Activated naive CD8-positive, alpha-beta T cell treated with anti-CD3 and anti-CD28 coated beads, Interleukin-2, amount 50 U/mL, for 24 hours (primary cell): ENCODE measurements at regions not wholly inside any gene's neighbourhood (a gene's known extent, or its start where the extent isn't known, plus 50 kb on each side); places are given as distances from the start of the nearest gene placed in this dataset.

Experiments used
- ATAC-seq: fragments of 150-1000 bp; cut with Tn5 transposase; one replicate; pipeline ENCODE4 v1.10.0; 2021
- DNase-seq: peaks from one replicate; pipeline ENCODE4 v3.0.0; 2021
- H3K27ac Mint-ChIP-seq: one replicate; pipeline ENCODE4 v1.8.0; 2021; ENCODE audit warnings: mild to moderate bottlenecking, mixed read lengths
- H3K27me3 Mint-ChIP-seq: one replicate; pipeline ENCODE4 v1.8.0; 2021; ENCODE audit warnings: mixed read lengths
- H3K36me3 Mint-ChIP-seq: one replicate; pipeline ENCODE4 v1.8.0; 2021; ENCODE audit warnings: low read depth, mixed read lengths
- H3K4me1 Mint-ChIP-seq: one replicate; pipeline ENCODE4 v1.8.0; 2021; ENCODE audit warnings: mixed read lengths
- H3K4me3 Mint-ChIP-seq: one replicate; pipeline ENCODE4 v1.8.0; 2021; ENCODE audit warnings: mild to moderate bottlenecking, moderate library complexity, mixed read lengths
- H3K9me3 Mint-ChIP-seq: one replicate; pipeline ENCODE4 v1.8.0; 2021; ENCODE audit warnings: mixed read lengths

DNA sequence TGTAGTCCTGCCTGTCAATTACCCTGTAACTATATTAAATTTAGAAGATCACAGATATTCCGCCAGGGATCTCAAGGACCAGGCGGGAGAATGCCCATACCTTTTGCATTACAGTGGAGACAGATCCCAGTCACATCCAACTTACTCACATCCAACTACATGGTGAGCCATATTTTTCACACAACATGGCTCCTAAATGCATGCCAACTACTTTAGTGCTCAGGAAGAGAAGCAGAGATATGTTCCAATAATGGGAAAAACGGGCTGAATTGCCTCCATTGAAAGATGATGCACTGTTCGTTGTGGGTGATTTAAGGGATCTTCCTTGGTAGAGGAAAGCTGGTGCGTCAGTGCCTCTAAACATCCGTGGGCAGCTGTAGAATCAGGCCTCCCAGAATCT is 304.5 kb downstream of the CD83 start:
- Mint-ChIP-seq H3K27me3 (peaks cover 3% of the 10 kb centered on the region), H3K36me3 (peaks cover 2% of the 10 kb centered on the region), H3K4me1 (peaks cover 30% of the 10 kb centered on the region), H3K27ac (no peak overlapping the region), H3K4me3 (no peak overlapping the region), H3K9me3 (no peaks in the 10 kb centered on the region)
- no peak for DNase-seq
- no peak for ATAC-seq

DNA sequence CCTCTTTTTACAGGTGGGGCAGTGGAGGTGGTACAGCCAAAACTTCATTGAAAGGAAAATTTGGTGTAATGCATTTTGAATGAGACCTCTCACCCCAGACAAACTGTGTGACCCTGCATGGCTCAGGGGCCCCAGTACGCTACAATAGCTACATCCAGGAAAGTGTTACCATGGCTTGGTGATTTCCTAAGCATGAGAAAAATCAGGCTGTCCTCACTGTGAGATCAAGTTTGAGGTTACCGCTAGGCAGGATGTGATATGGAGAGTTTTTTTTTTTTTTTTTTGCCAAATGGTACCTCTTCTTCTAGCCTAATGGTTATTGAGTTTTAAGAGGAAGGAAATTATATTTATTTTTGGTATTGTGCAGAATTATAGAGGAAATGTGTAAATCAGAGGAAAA is 305.3 kb downstream of the CD83 start:
- no peaks in the 10 kb centered on the region for H3K9me3 Mint-ChIP-seq
- no peak for ATAC-seq
- H3K4me1 Mint-ChIP-seq = peaks cover 30% of the 10 kb centered on the region
- peaks cover 2% of the 10 kb centered on the region for H3K36me3 Mint-ChIP-seq
- no peak for DNase-seq
- no peak overlapping the region for H3K4me3 Mint-ChIP-seq
- H3K27ac Mint-ChIP-seq = no peak overlapping the region
- peaks cover 3% of the 10 kb centered on the region for H3K27me3 Mint-ChIP-seq

DNA sequence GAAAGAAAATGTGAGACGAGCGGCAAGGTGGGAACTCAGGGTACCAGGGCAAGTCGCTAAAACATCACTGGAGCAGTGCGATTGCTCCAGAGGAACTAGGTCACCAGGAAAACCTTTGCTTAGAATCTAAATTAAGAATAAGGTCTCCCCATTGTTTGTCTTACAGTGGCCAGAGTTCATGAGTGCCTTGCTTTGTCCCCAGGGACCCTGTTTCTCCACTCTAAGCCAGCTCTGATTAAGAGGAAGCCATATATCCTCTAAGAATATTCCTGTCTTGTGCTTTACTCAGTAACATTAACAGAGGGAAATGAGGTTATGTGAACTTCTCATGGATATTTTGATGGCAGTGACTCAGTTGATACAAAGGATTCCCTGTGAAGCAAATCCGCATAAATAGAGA is 305.8 kb downstream of the CD83 start:
- DNase-seq (no peak), ATAC-seq (no peak)
- peaks cover 2% of the 10 kb centered on the region for H3K36me3 Mint-ChIP-seq
- H3K9me3 Mint-ChIP-seq = no peaks in the 10 kb centered on the region
- peaks cover 30% of the 10 kb centered on the region for H3K4me1 Mint-ChIP-seq
- no peak overlapping the region for H3K27ac Mint-ChIP-seq
- peaks cover 3% of the 10 kb centered on the region for H3K27me3 Mint-ChIP-seq
- H3K4me3 Mint-ChIP-seq = no peak overlapping the region

DNA sequence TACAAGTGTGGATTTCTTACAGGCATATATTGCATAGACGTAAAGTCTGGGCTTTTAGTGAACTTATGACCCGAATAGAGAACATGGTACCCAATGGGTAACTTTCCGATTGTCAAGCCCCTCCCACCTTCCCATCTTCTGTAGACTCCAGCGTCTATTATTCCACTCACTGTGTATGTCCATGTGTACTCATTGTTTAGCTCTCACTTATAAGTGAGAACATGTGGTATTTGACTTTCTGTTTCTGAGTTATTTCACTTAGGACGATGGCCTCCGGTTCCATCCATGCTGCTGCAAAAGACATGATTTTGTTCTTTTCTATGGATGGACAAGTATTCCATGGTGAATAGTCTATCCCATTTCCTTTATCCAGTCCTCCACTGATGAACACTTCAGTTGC is 306.4 kb downstream of the CD83 start:
- Mint-ChIP-seq H3K4me1 (peaks cover 30% of the 10 kb centered on the region), H3K27ac (peak overlapping the region; percentile 75), H3K4me3 (peak overlapping the region; percentile 25), H3K27me3 (peaks cover 3% of the 10 kb centered on the region), H3K9me3 (no peaks in the 10 kb centered on the region), H3K36me3 (peaks cover 2% of the 10 kb centered on the region)
- peak; percentile 61 for ATAC-seq
- DNase-seq = no peak

DNA sequence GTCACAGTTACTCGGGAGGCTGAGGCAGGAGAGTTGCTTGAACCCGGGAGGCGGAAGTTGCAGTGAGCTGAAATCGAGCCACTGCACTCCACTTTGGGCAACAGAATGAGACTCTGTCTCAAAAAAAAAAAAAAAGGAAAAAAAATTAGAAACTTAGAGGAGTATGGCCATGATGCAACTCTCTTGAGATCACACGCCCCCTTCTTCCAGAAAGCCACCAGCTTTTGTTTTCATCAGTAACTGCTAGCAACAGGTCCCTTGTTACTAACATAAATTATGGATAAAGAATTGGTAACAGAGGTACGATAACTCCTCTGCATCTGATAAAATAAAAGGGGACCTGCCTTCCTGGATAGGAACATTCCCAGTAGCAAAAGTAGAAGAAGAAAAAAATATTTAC is 308.2 kb downstream of the CD83 start:
- H3K27me3 Mint-ChIP-seq = no peaks in the 10 kb centered on the region
- ATAC-seq (no peak), DNase-seq (no peak)
- H3K4me3 Mint-ChIP-seq = no peak overlapping the region
- no peaks in the 10 kb centered on the region for H3K9me3 Mint-ChIP-seq
- H3K27ac Mint-ChIP-seq = no peak overlapping the region
- peaks cover 30% of the 10 kb centered on the region for H3K4me1 Mint-ChIP-seq
- peaks cover 2% of the 10 kb centered on the region for H3K36me3 Mint-ChIP-seq

DNA sequence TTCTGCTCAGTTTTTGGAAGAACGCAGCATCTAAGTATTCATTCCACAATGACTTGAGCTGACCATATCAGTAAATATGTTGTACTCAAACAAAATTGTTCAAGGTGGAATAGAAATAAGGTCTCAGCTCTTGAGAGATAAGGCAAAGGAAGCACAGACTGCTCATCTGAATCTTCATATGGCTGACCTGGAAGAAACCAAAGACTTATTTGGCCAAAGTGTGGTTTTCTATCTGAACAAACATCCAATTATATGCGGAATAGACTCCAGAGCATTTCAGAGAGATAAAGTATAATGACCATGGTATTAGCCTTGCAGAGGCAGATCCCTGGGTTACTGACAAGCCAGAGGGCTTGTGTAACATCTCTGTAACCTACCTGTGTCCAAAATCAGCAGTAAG is 308.7 kb downstream of the CD83 start:
- Mint-ChIP-seq H3K36me3 (peaks cover 2% of the 10 kb centered on the region), H3K27ac (no peak overlapping the region), H3K4me1 (peaks cover 30% of the 10 kb centered on the region), H3K27me3 (no peaks in the 10 kb centered on the region), H3K9me3 (no peaks in the 10 kb centered on the region), H3K4me3 (no peak overlapping the region)
- ATAC-seq = no peak
- no peak for DNase-seq

DNA sequence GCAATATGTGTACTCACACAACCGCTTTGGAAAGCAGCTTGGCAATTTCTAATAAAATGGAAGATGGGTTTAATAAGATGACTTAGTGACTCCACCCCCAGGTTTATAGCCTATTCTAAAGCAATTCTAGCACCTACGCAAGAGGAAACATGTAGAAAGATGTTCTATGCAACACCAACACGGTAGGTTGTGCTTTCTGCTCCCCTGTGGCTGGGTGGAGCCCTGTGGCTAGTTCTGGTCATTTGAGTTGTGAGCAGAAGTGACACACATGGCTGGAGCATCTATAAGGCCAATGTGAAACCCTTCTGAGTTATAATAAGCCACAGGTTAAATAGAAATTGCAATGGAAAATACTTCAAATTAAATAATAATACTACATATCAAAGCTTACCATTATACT is 310.7 kb downstream of the CD83 start:
- no peak for DNase-seq
- H3K27me3 Mint-ChIP-seq = no peaks in the 10 kb centered on the region
- H3K36me3 Mint-ChIP-seq = peaks cover 2% of the 10 kb centered on the region
- H3K27ac Mint-ChIP-seq = no peak overlapping the region
- peaks cover 24% of the 10 kb centered on the region for H3K4me1 Mint-ChIP-seq
- H3K9me3 Mint-ChIP-seq = no peaks in the 10 kb centered on the region
- H3K4me3 Mint-ChIP-seq = no peak overlapping the region
- ATAC-seq = no peak

DNA sequence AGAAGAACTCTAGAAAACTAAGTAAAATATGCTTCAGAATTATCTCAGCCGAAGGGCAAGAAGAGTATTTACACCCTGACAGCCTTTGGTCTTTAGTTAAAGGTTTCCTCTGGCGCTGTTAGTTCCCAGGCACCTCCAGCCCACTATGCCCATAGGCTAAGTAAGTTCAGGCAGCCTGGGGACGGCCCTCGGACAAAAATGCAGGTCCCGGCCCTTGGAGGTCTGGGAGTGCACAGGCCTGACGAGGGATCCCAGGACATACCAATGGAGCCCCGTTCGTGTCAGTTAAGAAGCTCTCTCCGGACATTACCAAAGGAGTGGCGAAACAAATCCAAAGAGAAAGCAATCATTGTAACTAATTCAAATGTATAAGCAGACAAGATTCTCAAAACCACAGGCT is 311.8 kb downstream of the CD83 start:
- H3K4me1 Mint-ChIP-seq = peaks cover 15% of the 10 kb centered on the region
- DNase-seq (no peak), ATAC-seq (no peak)
- no peak overlapping the region for H3K27ac Mint-ChIP-seq
- no peaks in the 10 kb centered on the region for H3K9me3 Mint-ChIP-seq
- no peak overlapping the region for H3K4me3 Mint-ChIP-seq
- H3K36me3 Mint-ChIP-seq = no peaks in the 10 kb centered on the region
- no peaks in the 10 kb centered on the region for H3K27me3 Mint-ChIP-seq

DNA sequence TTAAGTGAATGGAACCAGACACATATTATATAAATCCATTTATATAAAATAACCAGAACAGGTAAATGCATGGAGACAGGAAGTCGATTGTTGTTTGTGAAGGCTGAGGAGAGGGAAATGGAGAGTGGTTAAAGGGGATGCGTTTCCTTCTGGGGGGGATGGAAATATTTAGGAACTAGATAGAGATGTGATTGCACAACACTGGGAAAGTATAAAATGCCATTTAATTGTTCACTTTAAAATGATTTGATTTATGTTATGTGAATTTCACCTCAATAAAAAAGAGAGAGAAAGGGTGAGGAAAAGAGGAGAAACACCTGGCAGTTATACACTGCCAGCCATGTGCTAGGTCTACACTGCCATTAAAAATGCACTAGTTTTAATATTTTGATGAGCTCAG is 312.6 kb downstream of the CD83 start:
- no peaks in the 10 kb centered on the region for H3K36me3 Mint-ChIP-seq
- no peaks in the 10 kb centered on the region for H3K9me3 Mint-ChIP-seq
- peaks cover 7% of the 10 kb centered on the region for H3K4me1 Mint-ChIP-seq
- DNase-seq (no peak), ATAC-seq (no peak)
- no peaks in the 10 kb centered on the region for H3K27me3 Mint-ChIP-seq
- no peak overlapping the region for H3K4me3 Mint-ChIP-seq
- H3K27ac Mint-ChIP-seq = no peak overlapping the region

DNA sequence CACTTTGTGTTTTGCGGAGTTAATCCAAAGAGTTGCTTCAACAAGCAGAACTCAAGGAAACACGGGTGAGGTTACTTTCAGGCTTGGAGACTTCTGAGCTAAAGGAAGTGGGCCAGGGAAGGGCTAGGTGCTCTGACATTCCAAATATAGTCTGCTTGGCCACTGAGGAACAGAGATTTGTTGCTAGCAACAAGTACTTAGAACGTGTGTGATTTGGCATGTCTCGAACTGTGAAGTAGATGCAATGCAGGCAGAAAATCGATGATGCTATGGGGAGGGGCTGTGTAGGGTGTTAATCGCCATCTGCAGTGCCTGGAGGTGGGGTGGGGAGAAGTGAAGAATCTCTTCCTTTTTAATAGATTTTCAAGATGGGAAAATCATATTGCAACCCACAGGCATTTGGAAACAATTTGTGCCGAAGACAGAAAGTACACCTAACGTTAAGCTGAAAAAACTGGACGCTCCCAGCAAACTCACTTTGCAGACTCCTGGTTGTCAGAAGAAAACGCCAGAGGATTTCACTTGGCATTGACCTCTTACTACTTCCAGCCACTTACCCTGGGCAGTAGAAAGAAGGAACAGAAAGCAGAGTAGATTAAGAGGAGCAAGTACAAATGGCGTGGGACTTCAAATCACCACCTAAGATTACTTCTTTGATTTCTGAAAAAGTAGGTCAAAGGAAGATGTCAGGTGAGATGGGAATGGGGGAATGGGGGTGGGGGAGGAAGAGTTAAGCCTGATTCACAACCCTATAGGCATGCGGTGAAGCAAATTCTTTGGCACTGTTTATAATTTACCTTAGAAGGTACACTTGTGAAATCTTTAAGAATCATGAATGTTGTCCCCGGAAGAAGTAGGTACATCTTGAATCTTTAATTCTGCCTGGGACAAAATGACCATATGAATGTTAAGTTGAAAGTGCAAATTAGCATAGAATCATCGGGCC is 314.1 kb downstream of the CD83 start:
- no peak overlapping the region for H3K27ac Mint-ChIP-seq
- DNase-seq (no peak), ATAC-seq (no peak)
- no peaks in the 10 kb centered on the region for H3K27me3 Mint-ChIP-seq
- no peak overlapping the region for H3K4me3 Mint-ChIP-seq
- no peaks in the 10 kb centered on the region for H3K4me1 Mint-ChIP-seq
- no peaks in the 10 kb centered on the region for H3K36me3 Mint-ChIP-seq
- no peaks in the 10 kb centered on the region for H3K9me3 Mint-ChIP-seq

DNA sequence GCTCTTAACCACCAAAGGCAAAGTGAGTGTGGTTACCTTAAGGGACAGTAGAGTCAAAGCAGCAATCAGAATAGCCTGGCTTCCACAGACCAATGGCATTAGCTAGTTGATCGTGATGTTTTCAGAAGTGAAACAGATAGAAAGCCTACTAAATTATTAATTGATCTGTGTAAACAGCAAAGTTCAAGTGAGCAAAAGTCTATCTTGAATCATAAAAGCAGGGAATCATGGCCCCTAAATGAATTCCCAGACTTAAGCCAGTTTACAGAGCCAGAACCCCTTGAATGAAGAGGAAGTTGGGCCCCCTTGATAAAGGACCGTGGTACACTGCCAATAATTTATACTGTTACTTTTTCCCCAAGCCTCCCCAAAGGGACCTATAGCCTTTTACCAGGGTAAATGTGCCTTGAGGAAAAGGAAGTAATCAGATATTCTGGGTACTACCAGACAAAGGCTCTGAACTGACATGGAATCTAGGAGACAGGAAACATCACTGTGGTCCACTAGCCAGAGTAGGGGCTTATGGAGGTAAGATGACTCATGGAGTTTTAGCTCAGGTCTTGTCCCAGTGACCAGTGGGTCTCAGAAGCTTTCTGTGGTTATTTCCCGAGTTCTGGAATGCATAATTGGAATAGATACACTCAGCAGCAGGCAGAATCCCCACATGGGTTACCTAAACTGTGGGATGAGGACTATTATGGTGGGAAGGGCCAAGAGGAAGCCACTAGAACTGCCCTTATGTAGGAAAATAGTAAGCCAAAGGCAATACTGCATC is 317.5 kb downstream of the CD83 start:
- Mint-ChIP-seq H3K4me3 (no peak overlapping the region), H3K36me3 (no peaks in the 10 kb centered on the region), H3K9me3 (no peaks in the 10 kb centered on the region)

DNA sequence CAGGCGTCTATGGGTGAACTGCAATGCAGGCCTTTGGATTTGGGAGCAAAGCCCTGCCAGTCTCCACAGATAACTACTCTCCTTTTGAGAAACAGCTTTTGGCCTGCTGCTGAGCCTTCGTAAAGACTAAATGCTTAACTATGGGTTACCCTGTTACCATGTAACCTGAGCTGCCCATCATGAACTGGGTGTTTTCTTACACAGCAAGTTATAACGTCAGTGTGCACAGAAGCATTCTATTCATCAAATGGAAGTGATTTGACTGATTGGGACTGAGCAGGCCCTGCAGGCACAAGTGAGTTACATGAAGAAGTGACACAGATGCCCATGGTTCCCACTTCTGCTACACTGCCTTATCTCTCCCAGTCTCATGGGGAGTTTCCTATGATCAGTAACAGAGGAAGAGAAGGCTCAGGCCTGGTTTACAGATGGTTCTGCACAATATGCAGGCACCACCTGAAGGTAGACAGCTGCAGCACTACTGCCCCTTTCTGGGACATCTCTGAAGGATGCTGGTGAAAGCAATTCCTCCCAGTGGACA is 319.1 kb downstream of the CD83 start:
- H3K9me3 Mint-ChIP-seq = no peaks in the 10 kb centered on the region
- no peak overlapping the region for H3K4me3 Mint-ChIP-seq
- H3K27ac Mint-ChIP-seq = no peak overlapping the region
- no peak for DNase-seq
- no peak for ATAC-seq
- no peaks in the 10 kb centered on the region for H3K4me1 Mint-ChIP-seq
- no peaks in the 10 kb centered on the region for H3K27me3 Mint-ChIP-seq
- no peaks in the 10 kb centered on the region for H3K36me3 Mint-ChIP-seq

More for the DNA sequence above, 317.5 kb downstream of the CD83 start:
- Mint-ChIP-seq H3K27ac (no peak overlapping the region), H3K4me1 (no peaks in the 10 kb centered on the region), H3K27me3 (no peaks in the 10 kb centered on the region)
- DNase-seq = no peak
- ATAC-seq = no peak

DNA sequence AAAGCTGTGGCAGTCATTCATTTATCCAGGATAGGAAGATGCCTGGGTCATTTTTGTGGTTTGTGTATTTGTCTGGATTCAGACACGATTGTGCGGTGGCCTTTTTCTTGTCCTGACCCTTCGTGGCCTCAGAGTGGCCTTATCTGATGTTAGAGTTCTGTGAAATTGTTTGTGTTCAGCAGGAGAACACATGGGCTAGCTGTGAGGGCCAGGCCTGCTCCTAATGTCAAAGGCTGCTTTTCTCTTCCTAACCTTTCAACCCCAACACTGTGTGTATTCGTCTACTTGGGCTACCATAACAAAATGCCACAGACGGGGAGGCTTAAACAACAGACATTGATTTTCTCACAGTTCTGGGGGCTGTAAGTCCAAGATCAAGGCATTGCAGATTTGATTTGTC is 321.8 kb downstream of the CD83 start:
- Mint-ChIP-seq H3K4me1 (peaks cover 4% of the 10 kb centered on the region), H3K27me3 (no peaks in the 10 kb centered on the region), H3K4me3 (no peak overlapping the region), H3K36me3 (no peaks in the 10 kb centered on the region), H3K9me3 (no peaks in the 10 kb centered on the region), H3K27ac (no peak overlapping the region)
- DNase-seq (no peak), ATAC-seq (no peak)

DNA sequence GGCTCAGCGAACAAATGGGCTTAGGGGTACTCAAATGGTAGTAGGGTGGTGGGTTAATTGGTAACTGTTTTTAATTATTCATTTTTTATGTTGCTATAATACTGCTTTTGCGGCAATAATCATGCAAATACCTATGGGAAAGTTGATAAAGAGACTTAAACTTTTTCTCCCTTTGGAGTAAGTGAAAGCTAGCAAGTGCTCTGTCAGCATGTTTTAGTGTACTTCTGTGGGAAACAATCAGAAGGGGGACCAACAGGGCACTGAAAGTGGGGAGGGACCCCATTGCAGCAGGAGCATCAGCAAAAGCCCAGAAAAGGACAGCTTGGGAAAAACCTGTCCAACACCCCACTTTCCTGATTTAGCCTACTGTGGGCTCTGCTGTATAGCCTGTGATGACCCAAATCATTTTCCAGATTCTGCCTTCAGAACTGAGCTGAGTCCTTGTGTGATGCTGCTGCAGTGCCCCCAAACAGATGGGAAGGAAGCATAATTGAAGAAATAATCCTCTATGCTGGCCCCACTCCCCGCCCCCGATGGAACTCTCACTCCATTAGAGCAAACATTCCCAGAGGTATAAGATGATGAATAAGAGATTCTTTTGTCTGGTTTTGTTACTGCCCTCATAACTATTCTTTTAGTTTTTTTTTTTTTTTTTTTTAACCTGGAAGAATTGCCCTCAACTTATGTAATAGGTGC is 322.8 kb downstream of the CD83 start:
- peaks cover 4% of the 10 kb centered on the region for H3K4me1 Mint-ChIP-seq
- H3K27ac Mint-ChIP-seq = no peak overlapping the region
- H3K27me3 Mint-ChIP-seq = no peaks in the 10 kb centered on the region
- H3K36me3 Mint-ChIP-seq = no peaks in the 10 kb centered on the region
- DNase-seq = no peak
- no peak for ATAC-seq
- H3K4me3 Mint-ChIP-seq = no peak overlapping the region
- H3K9me3 Mint-ChIP-seq = no peaks in the 10 kb centered on the region
